A673 (cell line): ENCODE measurements at regions not wholly inside any gene's neighbourhood (a gene's known extent, or its start where the extent isn't known, plus 50 kb on each side); places are given as distances from the start of the nearest gene placed in this dataset.

ENCODE experiments used
- BruUV-seq: library from RNA; stranded (reverse); fragments of 400-500 nt; replicated peaks from 2 replicates; lab custom pipeline; 2021; lab: Mats Ljungman, UMichigan
- CTCF ChIA-PET: fragments of 300-600 bp; sonication (Branson Sonifier 250); formaldehyde crosslinking; loops from one replicate; lab custom pipeline; 2022; ENCODE audit warnings: antibody characterized with exemption; lab: Charles Lee
- POLR2A ChIA-PET: fragments of 300-600 bp; sonication (Branson Sonifier 250); formaldehyde crosslinking; loops from one replicate; lab custom pipeline; 2022; ENCODE audit warnings: antibody characterized with exemption; ENCODE audit not compliant: low non-redundant PET; lab: Charles Lee
- DNase-seq: peaks from one replicate; pipeline ENCODE4 v3.0.0-alpha.2; 2015; ENCODE audit warnings: low spot score
- H3K27ac ChIP-seq: fragments of 200-600 bp; sonication (generic); 2 replicates; pipeline ENCODE4 v1.5.1; 2016; ENCODE audit warnings: mixed run types, low read depth, mild to moderate bottlenecking, mixed read lengths, antibody characterized with exemption, low read length; ENCODE audit not compliant: poor library complexity, severe bottlenecking
- H3K27me3 ChIP-seq: fragments of 200-600 bp; sonication (generic); replicated peaks from 2 replicates; pipeline ENCODE4 v1.6.1; 2017; ENCODE audit warnings: mixed run types, low read depth, mild to moderate bottlenecking, mixed read lengths, antibody characterized with exemption, low read length; ENCODE audit not compliant: insufficient read depth, poor library complexity
- H3K36me3 ChIP-seq: fragments of 200-600 bp; sonication (generic); 2 replicates; pipeline ENCODE4 v1.6.1; 2016; ENCODE audit warnings: mixed run types, mild to moderate bottlenecking, mixed read lengths, antibody characterized with exemption, low read length; ENCODE audit not compliant: insufficient read depth, poor library complexity, severe bottlenecking
- H3K4me1 ChIP-seq: fragments of 200-600 bp; sonication (generic); 2 replicates; pipeline ENCODE4 v1.6.1; 2017; ENCODE audit warnings: mixed run types, mild to moderate bottlenecking, mixed read lengths, antibody characterized with exemption, low read length; ENCODE audit not compliant: insufficient read depth, poor library complexity, severe bottlenecking
- H3K4me3 ChIP-seq: fragments of 200-600 bp; sonication (generic); 2 replicates; pipeline ENCODE4 v1.5.1; 2016; ENCODE audit warnings: low read depth, mixed run types, mild to moderate bottlenecking, mixed read lengths, low read length; ENCODE audit not compliant: poor library complexity, severe bottlenecking
- H3K9me3 ChIP-seq: fragments of 200-600 bp; sonication (generic); 2 replicates; pipeline ENCODE4 v1.6.1; 2016; ENCODE audit warnings: mixed run types, low read depth, mild to moderate bottlenecking, mixed read lengths, antibody characterized with exemption, low read length; ENCODE audit not compliant: poor library complexity, severe bottlenecking
- CTCF ChIP-seq: fragments of 300-800, 200-600 bp; sonication (generic); conservative IDR thresholded peaks from 2 replicates; pipeline ENCODE4 v1.5.1; 2017; ENCODE audit warnings: low read depth, mild to moderate bottlenecking, antibody characterized with exemption, low read length, moderate library complexity, mixed read lengths
- EZH2 ChIP-seq: fragments of 200-600 bp; sonication (generic); IDR thresholded peaks from 2 replicates; pipeline ENCODE4 v1.6.1; 2017; ENCODE audit warnings: borderline replicate concordance, low read depth, mild to moderate bottlenecking, mixed read lengths, antibody characterized with exemption, low read length; ENCODE audit not compliant: poor library complexity, severe bottlenecking
- intact Hi-C: fragments of 100-400 bp; cut with micrococcal nuclease; formaldehyde crosslinking; loops from one replicate; pipeline ENCODE4 v1.10.0; 2022; ENCODE audit not compliant: unreplicated experiment

GRCh38 chr10:128626397-128627000 lies 500.3 kb upstream of the MKI67 start:
- no peaks in the 10 kb centered on the region for H3K9me3 ChIP-seq
- CTCF ChIA-PET = no interaction called here
- H3K27ac ChIP-seq = no peak overlapping the region
- POLR2A ChIA-PET = no interaction called here
- H3K4me1 ChIP-seq = peaks cover 1% of the 10 kb centered on the region
- no peak for DNase-seq
- no TSS peak for BruUV-seq
- no peaks in the 10 kb centered on the region for H3K27me3 ChIP-seq
- intact Hi-C loops = no loop called here
- H3K36me3 ChIP-seq = no peaks in the 10 kb centered on the region
- TF ChIP-seq EZH2 (no peak), CTCF (no peak)
- H3K4me3 ChIP-seq = no peak overlapping the region

DNA sequence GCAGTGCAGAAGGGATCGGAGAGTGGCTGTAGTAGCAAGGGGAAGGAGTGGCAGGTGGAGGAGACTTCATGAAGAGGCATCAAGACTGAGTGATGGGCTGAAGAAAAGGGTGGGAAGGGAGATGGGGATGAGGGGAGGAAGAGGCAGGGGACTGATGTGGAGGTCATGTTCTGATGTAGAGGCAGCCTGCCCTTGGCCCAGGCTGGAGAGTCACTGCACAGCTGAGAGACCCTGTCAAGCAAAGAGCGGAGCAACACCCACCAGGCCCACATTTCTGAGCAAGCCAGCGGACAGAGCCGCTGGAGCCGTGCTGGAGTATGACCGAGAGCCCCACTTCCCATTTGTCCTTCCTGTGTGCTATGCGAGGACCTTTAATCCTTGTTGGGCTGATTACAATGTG lies 501.6 kb upstream of the MKI67 start:
- Histone ChIP-seq H3K4me1 (peaks cover 10% of the 10 kb centered on the region), H3K27me3 (no peaks in the 10 kb centered on the region), H3K4me3 (no peak overlapping the region), H3K36me3 (no peaks in the 10 kb centered on the region), H3K27ac (no peak overlapping the region), H3K9me3 (no peaks in the 10 kb centered on the region)
- POLR2A ChIA-PET = no interaction called here
- no TSS peak for BruUV-seq
- no peak for DNase-seq
- intact Hi-C loops = no loop called here
- TF ChIP-seq EZH2 (no peak), CTCF (no peak)
- CTCF ChIA-PET = no interaction called here

DNA sequence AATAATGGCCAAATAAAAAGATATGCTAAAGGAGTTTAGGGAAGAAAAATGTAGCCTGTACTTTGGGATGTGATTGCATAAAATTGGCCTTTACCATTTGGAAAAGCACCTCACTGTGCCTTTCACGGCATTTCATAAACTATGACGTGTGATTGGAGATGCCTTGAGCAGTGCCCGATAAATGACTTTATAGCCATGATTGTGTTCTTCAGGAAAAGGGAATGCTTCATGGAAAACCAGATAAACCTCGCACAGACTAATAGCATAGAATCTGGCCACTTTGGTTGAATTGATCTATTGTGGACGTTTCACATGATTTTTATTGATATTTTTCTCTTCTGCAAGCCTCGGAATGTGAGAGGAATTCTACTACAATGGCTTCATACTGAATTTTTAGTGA lies 502.0 kb upstream of the MKI67 start:
- TF ChIP-seq EZH2 (no peak), CTCF (no peak)
- Histone ChIP-seq H3K36me3 (no peaks in the 10 kb centered on the region), H3K27ac (no peak overlapping the region), H3K4me1 (peaks cover 10% of the 10 kb centered on the region), H3K9me3 (no peaks in the 10 kb centered on the region), H3K4me3 (no peak overlapping the region), H3K27me3 (no peaks in the 10 kb centered on the region)
- no TSS peak for BruUV-seq
- ChIA-PET POLR2A (no interaction called here), CTCF (no interaction called here)
- DNase-seq = no peak
- intact Hi-C loops = no loop called here
